GM10248 (cell line): ENCODE measurements at regions not wholly inside any gene's neighbourhood (a gene's known extent, or its start where the extent isn't known, plus 50 kb on each side); places are given as distances from the start of the nearest gene placed in this dataset.

Source experiments
- CTCF ChIA-PET: fragments of 300-600 bp; sonication (Branson Sonifier 250); formaldehyde crosslinking; extraction: SDS; loops from one replicate; lab custom pipeline; 2021; ENCODE audit warnings: antibody characterized with exemption; lab: Yijun Ruan, JAX
- POLR2A ChIA-PET: fragments of 350-650 bp; sonication (Branson Sonifier 250); formaldehyde crosslinking; extraction: SDS; loops from one replicate; lab custom pipeline; 2020; ENCODE audit warnings: antibody characterized with exemption; lab: Yijun Ruan, JAX
- DNase-seq: peaks from one replicate; pipeline ENCODE4 v3.0.0; 2012; ENCODE audit errors: extremely low spot score
- TF ChIP-seq, protein P1 (sequence below): IDR thresholded peaks from 2 replicates; pipeline ENCODE4 v1.5.1; 2012; ENCODE audit warnings: mild to moderate bottlenecking, low read depth; ENCODE audit errors: extremely low read depth, missing control alignments, control extremely low read depth

DNA sequence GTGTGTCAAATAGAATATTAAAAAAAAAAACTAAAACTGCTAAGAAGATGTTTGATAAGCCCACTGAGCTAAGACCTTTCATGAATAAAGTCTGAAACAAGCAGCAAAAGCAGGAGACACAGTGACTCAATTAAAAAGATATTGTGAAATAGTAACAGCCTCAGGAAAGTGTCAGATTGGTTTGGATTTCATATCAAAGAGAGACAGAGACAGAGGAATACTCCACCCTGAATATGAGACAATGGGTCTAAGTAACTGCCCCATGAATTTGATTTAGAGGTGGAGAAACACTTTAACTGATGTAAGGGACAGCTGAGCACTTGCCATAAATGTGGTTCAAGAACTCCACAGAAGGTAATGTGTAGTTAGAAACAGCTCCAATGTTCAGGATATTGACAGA lies 277.9 kb upstream of the FOXG1 start:
- ChIA-PET POLR2A (no interaction called here), CTCF (no interaction called here)
- DNase-seq, result no peak
- TF ChIP-seq, protein P1, sequence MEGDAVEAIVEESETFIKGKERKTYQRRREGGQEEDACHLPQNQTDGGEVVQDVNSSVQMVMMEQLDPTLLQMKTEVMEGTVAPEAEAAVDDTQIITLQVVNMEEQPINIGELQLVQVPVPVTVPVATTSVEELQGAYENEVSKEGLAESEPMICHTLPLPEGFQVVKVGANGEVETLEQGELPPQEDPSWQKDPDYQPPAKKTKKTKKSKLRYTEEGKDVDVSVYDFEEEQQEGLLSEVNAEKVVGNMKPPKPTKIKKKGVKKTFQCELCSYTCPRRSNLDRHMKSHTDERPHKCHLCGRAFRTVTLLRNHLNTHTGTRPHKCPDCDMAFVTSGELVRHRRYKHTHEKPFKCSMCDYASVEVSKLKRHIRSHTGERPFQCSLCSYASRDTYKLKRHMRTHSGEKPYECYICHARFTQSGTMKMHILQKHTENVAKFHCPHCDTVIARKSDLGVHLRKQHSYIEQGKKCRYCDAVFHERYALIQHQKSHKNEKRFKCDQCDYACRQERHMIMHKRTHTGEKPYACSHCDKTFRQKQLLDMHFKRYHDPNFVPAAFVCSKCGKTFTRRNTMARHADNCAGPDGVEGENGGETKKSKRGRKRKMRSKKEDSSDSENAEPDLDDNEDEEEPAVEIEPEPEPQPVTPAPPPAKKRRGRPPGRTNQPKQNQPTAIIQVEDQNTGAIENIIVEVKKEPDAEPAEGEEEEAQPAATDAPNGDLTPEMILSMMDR, result no peak

DNA sequence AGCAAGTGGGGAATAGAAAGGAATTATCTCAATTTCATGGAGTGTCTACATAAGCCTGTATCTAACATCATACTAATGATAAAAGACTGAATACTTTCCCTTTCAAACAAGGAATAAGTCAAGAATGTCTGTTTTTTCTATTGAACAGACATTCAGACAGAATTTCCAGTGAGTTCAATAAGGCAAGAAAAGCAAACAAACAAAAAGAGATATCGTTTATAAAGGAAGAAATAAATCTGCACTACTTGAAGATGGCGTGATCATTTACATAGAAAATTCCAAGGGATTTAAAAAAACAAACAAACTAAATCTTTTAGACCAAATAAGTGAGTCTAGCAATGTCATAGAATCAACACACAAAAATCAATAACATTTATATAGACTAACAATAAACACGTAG lies 273.1 kb upstream of the FOXG1 start:
- POLR2A ChIA-PET, result no interaction called here
- TF ChIP-seq, protein P1, result no peak
- CTCF ChIA-PET, result no interaction called here
- DNase-seq, result no peak

DNA sequence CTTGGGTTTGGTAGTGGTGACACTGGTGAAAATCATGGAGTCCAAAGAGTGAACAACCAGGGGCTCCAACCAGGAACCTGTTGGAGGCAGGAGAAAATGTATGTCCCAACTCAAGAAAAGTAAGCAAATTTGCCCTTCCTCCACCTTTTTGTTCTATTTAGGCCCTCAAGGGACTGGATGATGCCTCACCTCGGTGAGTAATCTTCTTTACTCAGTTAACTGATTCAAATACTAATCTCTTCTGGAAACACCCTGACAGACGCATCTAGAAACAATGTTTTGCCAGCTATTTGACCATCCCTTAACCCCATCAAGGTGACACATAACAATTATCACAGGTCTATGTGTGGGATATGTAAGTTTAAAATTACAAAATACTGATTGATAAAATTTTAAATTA lies 272.4 kb upstream of the FOXG1 start:
- TF ChIP-seq, protein P1, result no peak
- ChIA-PET CTCF (no interaction called here), POLR2A (no interaction called here)
- no peak for DNase-seq

DNA sequence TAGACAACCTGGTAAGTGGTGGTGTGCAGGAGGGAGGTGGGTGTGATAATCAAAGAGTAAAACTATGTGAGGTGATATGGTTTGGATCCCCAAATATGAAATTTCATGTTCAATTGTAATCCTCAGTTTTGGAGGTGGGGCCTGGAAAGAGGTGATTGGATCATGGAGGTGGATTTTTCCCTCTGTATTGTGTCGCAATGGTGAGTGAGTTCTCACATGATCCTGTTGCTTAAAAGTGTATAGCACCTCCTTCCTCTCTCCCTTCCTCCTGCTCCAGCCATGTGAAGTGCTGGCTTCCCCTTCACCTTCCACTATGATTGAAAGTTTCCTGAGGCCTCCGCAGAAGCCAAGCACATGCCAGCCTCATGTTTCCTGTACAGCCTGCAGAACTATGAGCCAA lies 270.2 kb upstream of the FOXG1 start:
- POLR2A ChIA-PET, result no interaction called here
- TF ChIP-seq, protein P1, result no peak
- DNase-seq, result no peak
- CTCF ChIA-PET, result no interaction called here

DNA sequence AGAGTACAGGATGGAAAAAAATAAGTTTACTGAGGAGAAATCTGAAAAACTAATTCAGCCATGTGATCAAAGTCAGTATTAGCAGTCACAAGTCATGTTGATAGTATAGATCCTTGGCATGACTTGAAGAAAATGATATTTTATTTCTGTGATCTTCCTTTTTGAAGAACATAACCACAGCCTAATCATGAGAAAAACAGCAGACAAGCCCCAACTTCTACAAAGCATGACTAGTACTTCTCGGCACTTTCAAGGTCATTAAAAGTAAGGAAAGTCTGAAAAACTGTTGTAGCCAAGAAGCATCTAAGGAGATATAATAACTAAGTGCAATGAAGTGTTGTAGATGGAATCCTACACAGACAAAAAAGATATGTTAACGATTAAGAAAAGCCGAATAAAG lies 264.1 kb upstream of the FOXG1 start:
- ChIA-PET POLR2A (no interaction called here), CTCF (no interaction called here)
- no peak for DNase-seq
- TF ChIP-seq, protein P1, result no peak

DNA sequence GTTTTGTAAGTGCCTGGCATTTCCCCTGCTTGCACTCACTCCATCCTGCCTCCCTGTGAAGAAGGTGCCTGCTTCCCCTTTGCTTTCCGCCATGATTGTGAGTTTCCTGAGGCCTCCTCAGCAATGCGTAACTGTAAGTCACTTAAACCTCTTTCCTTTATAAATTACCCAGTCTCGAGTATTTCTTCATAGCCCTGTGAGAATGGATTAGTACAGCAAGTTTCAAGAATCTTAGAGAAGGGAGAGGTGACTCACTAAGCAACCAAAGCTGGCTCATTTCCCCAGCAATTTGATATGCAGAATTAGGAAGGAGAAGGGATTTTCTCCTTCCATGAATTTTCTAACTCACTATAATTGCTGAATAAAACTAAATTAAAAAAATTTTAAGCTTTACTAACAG lies 251.0 kb upstream of the FOXG1 start:
- POLR2A ChIA-PET, result no interaction called here
- TF ChIP-seq, protein P1, result no peak
- CTCF ChIA-PET, result no interaction called here
- DNase-seq, result no peak

DNA sequence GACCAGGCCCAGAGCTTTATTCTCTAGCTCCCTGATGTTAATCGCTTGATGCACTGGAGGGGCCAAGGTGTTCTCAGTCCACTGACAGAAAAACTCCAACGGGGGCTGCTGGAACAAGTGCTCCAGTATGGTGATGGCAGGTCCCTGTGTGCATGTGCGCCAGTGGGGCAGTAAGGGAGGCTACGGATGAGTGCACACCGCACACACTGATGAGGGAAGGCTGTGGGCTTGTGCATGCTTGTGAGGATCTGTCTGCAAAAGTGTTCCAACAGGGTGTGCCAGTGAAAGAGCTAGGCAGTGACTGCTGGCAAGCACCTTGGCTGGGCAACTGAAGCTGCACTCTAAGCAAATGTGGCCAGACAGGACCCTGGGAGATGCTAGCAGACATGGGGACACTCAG lies 229.7 kb upstream of the FOXG1 start:
- ChIA-PET CTCF (no interaction called here), POLR2A (no interaction called here)
- no peak for DNase-seq
- TF ChIP-seq, protein P1, result no peak
